AG04449 (cell line): ENCODE measurements at regions not wholly inside any gene's neighbourhood (a gene's known extent, or its start where the extent isn't known, plus 50 kb on each side); places are given as distances from the start of the nearest gene placed in this dataset.

Source experiments
- CTCF ChIA-PET: fragments of 350-600 bp; formaldehyde crosslinking; extraction: SDS; loops from one replicate; lab custom pipeline; 2021; ENCODE audit warnings: antibody characterized with exemption; lab: Yijun Ruan, JAX
- POLR2A ChIA-PET: fragments of 400-600, 350-600 bp; formaldehyde crosslinking; extraction: SDS; loops from one replicate; lab custom pipeline; 2020; ENCODE audit warnings: antibody characterized with exemption, inconsistent platforms; lab: Yijun Ruan, JAX
- DNase-seq: peaks from one replicate; pipeline ENCODE4 v3.0.0-alpha.2; 2010; ENCODE audit warnings: low read depth, low spot score
- H3K4me3 ChIP-seq: 2 replicates; pipeline ENCODE4 v1.5.1; 2011; ENCODE audit warnings: low read depth, mild to moderate bottlenecking, control low read depth, low read length
- TF ChIP-seq, protein P1 (sequence below): IDR thresholded peaks from one replicate; pipeline ENCODE4 v1.5.1; 2011; ENCODE audit warnings: mild to moderate bottlenecking, moderate library complexity, low read length, control low read depth, inconsistent platforms; ENCODE audit not compliant: insufficient read depth; ENCODE audit errors: missing control alignments

DNA sequence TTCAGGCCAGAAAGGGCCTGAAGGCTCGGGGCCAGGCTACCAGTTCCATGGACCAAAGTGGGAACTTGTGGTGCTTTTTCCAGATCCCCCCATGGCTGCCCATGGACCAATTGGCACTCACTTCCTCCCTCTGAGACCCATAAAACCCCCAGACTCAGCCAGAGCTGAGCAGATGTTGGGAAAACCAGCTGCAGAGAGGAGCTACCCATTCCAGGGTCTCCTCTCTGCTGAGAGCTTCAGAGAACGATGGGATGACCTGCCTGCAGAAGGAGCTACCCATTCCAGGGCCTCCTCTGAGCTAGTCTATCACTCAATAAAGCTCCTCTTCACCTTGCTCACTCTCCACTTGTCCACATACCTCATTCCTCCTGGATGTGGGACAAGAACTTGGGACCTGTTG, 52.2 kb upstream of the MED9 start:
- TF ChIP-seq, protein P1, sequence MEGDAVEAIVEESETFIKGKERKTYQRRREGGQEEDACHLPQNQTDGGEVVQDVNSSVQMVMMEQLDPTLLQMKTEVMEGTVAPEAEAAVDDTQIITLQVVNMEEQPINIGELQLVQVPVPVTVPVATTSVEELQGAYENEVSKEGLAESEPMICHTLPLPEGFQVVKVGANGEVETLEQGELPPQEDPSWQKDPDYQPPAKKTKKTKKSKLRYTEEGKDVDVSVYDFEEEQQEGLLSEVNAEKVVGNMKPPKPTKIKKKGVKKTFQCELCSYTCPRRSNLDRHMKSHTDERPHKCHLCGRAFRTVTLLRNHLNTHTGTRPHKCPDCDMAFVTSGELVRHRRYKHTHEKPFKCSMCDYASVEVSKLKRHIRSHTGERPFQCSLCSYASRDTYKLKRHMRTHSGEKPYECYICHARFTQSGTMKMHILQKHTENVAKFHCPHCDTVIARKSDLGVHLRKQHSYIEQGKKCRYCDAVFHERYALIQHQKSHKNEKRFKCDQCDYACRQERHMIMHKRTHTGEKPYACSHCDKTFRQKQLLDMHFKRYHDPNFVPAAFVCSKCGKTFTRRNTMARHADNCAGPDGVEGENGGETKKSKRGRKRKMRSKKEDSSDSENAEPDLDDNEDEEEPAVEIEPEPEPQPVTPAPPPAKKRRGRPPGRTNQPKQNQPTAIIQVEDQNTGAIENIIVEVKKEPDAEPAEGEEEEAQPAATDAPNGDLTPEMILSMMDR = no peak
- CTCF ChIA-PET = interaction anchor here (3.2 kb wide), 1 partner anchor 10 kb away, joined by 11 read pairs; no protein-coding TSS in a partner anchor
- no peak for DNase-seq
- no peak overlapping the region for H3K4me3 ChIP-seq
- POLR2A ChIA-PET = no interaction called here

DNA sequence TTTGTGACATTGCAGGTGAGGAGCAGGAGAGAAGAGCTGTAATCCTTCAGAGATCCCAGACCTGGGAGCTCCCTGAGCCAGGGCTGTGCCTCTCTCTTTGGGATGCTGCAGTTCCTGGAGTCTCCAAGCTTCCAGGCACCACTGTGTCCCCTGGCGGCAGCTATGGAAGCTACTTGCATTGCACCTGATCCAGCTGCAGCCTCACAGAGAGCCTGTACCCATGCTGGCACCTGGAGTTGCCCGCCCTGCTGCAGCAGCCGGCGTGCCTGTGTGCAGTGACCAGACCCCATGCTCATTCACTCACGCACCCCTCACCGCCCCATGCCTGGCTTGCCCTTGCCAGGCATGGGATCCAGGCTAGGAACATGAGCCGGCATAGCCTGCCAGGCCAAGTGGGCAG, 51.8 kb upstream of the MED9 start:
- DNase-seq = no peak
- no peak overlapping the region for H3K4me3 ChIP-seq
- TF ChIP-seq, protein P1 = no peak
- POLR2A ChIA-PET = no interaction called here
- CTCF ChIA-PET = interaction anchor here (3.2 kb wide), 1 partner anchor 10 kb away, joined by 11 read pairs; no protein-coding TSS in a partner anchor

DNA sequence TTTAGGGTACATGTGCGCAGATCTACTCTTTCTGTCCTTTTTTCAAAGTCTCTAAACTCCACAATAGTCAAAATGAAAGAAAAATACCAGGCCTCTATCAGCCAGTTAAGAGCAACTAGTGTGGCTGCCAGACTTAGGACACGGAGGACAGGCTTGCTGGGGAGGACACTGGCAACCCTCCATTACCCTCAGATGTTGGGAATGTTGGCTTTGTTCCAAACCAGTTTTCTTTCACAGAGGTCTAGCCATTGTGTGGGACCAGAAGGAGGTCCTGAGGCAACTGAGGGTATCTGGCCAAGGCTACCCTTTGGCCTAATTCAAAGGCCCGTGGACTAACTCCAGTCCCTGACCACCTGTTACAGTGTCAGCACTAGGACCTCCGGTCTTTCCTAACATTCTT, 51.2 kb upstream of the MED9 start:
- H3K4me3 ChIP-seq = no peak overlapping the region
- no peak for DNase-seq
- CTCF ChIA-PET = no interaction called here
- TF ChIP-seq, protein P1 = no peak
- POLR2A ChIA-PET = no interaction called here

DNA sequence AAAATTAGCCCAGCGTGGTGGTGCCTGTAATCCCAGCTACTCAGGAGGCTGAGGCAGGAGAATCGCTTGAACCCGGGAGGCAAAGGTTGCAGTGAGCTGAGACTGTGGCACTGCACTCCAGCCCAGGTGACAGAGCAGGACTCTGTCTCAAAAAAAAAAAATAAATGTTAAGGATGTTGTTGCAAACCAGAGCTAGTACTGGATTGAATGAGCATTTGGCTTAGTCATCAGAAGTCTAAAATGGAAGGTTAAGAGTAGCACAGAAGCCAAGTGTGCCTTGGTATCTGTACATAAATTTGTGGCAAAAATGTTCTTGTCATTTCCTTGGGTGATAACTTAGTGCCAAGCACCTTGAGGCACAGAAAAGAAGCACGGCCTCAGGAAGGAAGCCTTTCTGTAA, 50.6 kb upstream of the MED9 start:
- H3K4me3 ChIP-seq = no peak overlapping the region
- TF ChIP-seq, protein P1 = no peak
- ChIA-PET CTCF (interaction anchor here (0.8 kb wide), 1 partner anchor 71 kb away, joined by 3 read pairs; no protein-coding TSS in a partner anchor), POLR2A (no interaction called here)
- DNase-seq = no peak
